HEK293 (cell line): ENCODE measurements at regions not wholly inside any gene's neighbourhood (a gene's known extent, or its start where the extent isn't known, plus 50 kb on each side); places are given as distances from the start of the nearest gene placed in this dataset.

Source experiments
- CTCF ChIA-PET: fragments of 350-600 bp; formaldehyde crosslinking; extraction: SDS; loops from one replicate; lab custom pipeline; 2021; ENCODE audit warnings: antibody characterized with exemption; lab: Yijun Ruan, JAX
- POLR2A ChIA-PET: fragments of 300-600 bp; formaldehyde crosslinking; extraction: SDS; loops from one replicate; lab custom pipeline; 2020; ENCODE audit warnings: antibody characterized with exemption, inconsistent platforms; lab: Yijun Ruan, JAX
- H3K27ac ChIP-seq: fragments of 200-500 bp; sonication (Bioruptor generic); 2 replicates; pipeline ENCODE4 v1.5.1; 2014; ENCODE audit warnings: low read depth, low read length, control low read depth, inconsistent platforms; ENCODE audit errors: extremely low read depth
- H3K36me3 ChIP-seq, 2 experiments: fragments of 200-500 bp in 1 of 2; sonication (Bioruptor generic) in 1 of 2; 1 replicate in 1 of 2; 2 replicates in 1 of 2; pipeline ENCODE4 v1.5.1; 2014 to 2017; ENCODE audit warnings: inconsistent platforms in 2 of 2, low read length in 2 of 2; ENCODE audit not compliant: control insufficient read depth in 2 of 2, insufficient read depth in 1 of 2
- H3K4me1 ChIP-seq: fragments of 200-500 bp; sonication (Bioruptor generic); 2 replicates; pipeline ENCODE4 v1.5.1; 2014; ENCODE audit warnings: mild to moderate bottlenecking, low read length, inconsistent platforms; ENCODE audit not compliant: control insufficient read depth, insufficient read depth
- H3K4me3 ChIP-seq: 2 replicates; pipeline ENCODE4 v1.5.1; 2011; ENCODE audit warnings: low read depth, mild to moderate bottlenecking, control low read depth, low read length, moderate library complexity
- H3K9me3 ChIP-seq: fragments of 200-500 bp; sonication (Bioruptor generic); 2 replicates; pipeline ENCODE4 v1.5.1; 2014; ENCODE audit warnings: low read depth, low read length, inconsistent platforms; ENCODE audit not compliant: control insufficient read depth, insufficient read depth
- GLI2 ChIP-seq: fragments of 450-650 bp; formaldehyde crosslinking; IDR thresholded peaks from 2 replicates; pipeline ENCODE4; 2017; ENCODE audit warnings: missing biosample characterization, missing genetic modification characterization, low read depth, borderline replicate concordance
- GLIS1 ChIP-seq: fragments of 450-650 bp; formaldehyde crosslinking; IDR thresholded peaks from 2 replicates; pipeline ENCODE4 v1.5.1; 2016; ENCODE audit warnings: missing biosample characterization, missing genetic modification characterization
- RBAK ChIP-seq: fragments of 450-650 bp; formaldehyde crosslinking; IDR thresholded peaks from 2 replicates; pipeline ENCODE4 v1.5.1; 2016; ENCODE audit warnings: missing biosample characterization, missing genetic modification characterization
- SCRT2 ChIP-seq: fragments of 450-650 bp; formaldehyde crosslinking; IDR thresholded peaks from 2 replicates; pipeline ENCODE4 v1.5.1; 2016; ENCODE audit warnings: missing biosample characterization, missing genetic modification characterization
- ZNF174 ChIP-seq: fragments of 450-650 bp; formaldehyde crosslinking; IDR thresholded peaks from 2 replicates; pipeline ENCODE4 v1.5.0; 2017; ENCODE audit warnings: missing biosample characterization, mild to moderate bottlenecking, missing genetic modification characterization
- ZNF239 ChIP-seq: fragments of 450-650 bp; formaldehyde crosslinking; IDR thresholded peaks from 2 replicates; pipeline ENCODE4 v1.5.1; 2016; ENCODE audit warnings: missing biosample characterization, missing genetic modification characterization
- ZNF404 ChIP-seq: fragments of 450-650 bp; formaldehyde crosslinking; IDR thresholded peaks from 2 replicates; pipeline ENCODE4 v1.5.1; 2017; ENCODE audit warnings: missing biosample characterization, missing genetic modification characterization
- ZNF585B ChIP-seq: fragments of 450-650 bp; formaldehyde crosslinking; IDR thresholded peaks from 2 replicates; pipeline ENCODE4 v1.5.1; 2016; ENCODE audit warnings: missing biosample characterization, missing genetic modification characterization
- ZSCAN16 ChIP-seq: fragments of 450-650 bp; formaldehyde crosslinking; IDR thresholded peaks from 2 replicates; pipeline ENCODE4 v1.5.1; 2016; ENCODE audit warnings: missing biosample characterization, missing genetic modification characterization
- TF ChIP-seq, protein P1 (sequence below): fragments of 450-650 bp; formaldehyde crosslinking; IDR thresholded peaks from 2 replicates; pipeline ENCODE4 v1.5.1; 2016; ENCODE audit warnings: missing biosample characterization, missing genetic modification characterization, borderline replicate concordance
- TF ChIP-seq, protein P2 (sequence below): fragments of 450-650 bp; IDR thresholded peaks from 2 replicates; pipeline ENCODE4 v1.5.1; 2018; ENCODE audit warnings: missing biosample characterization, missing genetic modification characterization
- TF ChIP-seq, protein P3 (sequence below): fragments of 450-650 bp; formaldehyde crosslinking; IDR thresholded peaks from 2 replicates; pipeline ENCODE4 v1.5.1; 2016; ENCODE audit warnings: missing biosample characterization, missing genetic modification characterization
- TF ChIP-seq, protein P4 (sequence below): fragments of 450-650 bp; formaldehyde crosslinking; IDR thresholded peaks from 2 replicates; pipeline ENCODE4 v1.5.1; 2016; ENCODE audit warnings: missing biosample characterization, missing genetic modification characterization

DNA sequence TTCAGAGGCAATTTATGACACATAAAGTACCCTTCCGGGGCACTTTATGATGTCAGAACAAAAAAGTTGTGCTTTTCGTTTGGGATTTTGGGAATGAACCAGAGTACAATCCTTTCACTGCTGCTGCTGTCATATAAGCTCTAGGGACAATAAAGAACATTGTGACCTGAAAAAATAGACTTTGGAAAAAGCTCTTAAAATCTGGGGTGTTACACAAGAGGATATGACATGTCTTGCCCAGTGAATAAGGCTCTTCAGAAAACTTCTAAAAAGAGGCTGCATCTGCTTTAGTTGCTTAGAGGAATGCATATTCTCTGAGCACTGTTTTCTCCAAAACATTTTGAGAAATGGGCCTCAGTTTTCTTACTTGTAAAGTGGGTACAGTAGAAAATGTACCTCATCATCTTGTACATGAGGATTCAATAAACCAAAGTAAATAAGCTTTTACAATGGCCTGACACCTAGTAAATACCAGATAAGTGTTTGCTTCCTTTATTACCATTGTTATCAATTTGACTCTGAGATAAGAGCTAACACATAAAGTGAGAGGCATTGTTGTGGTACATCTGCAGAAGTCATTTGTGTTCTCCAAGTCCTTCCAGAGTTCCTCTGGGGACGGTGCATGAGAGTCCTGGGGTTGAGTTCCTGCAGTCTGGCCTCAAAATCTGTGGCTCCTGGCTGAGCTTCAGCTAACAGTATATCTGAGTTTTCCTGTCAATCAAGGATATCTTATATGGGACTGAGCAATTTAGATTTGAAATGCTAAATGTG lies 67.4 kb upstream of the EDNRB start (continued):
- TF ChIP-seq, protein P1, sequence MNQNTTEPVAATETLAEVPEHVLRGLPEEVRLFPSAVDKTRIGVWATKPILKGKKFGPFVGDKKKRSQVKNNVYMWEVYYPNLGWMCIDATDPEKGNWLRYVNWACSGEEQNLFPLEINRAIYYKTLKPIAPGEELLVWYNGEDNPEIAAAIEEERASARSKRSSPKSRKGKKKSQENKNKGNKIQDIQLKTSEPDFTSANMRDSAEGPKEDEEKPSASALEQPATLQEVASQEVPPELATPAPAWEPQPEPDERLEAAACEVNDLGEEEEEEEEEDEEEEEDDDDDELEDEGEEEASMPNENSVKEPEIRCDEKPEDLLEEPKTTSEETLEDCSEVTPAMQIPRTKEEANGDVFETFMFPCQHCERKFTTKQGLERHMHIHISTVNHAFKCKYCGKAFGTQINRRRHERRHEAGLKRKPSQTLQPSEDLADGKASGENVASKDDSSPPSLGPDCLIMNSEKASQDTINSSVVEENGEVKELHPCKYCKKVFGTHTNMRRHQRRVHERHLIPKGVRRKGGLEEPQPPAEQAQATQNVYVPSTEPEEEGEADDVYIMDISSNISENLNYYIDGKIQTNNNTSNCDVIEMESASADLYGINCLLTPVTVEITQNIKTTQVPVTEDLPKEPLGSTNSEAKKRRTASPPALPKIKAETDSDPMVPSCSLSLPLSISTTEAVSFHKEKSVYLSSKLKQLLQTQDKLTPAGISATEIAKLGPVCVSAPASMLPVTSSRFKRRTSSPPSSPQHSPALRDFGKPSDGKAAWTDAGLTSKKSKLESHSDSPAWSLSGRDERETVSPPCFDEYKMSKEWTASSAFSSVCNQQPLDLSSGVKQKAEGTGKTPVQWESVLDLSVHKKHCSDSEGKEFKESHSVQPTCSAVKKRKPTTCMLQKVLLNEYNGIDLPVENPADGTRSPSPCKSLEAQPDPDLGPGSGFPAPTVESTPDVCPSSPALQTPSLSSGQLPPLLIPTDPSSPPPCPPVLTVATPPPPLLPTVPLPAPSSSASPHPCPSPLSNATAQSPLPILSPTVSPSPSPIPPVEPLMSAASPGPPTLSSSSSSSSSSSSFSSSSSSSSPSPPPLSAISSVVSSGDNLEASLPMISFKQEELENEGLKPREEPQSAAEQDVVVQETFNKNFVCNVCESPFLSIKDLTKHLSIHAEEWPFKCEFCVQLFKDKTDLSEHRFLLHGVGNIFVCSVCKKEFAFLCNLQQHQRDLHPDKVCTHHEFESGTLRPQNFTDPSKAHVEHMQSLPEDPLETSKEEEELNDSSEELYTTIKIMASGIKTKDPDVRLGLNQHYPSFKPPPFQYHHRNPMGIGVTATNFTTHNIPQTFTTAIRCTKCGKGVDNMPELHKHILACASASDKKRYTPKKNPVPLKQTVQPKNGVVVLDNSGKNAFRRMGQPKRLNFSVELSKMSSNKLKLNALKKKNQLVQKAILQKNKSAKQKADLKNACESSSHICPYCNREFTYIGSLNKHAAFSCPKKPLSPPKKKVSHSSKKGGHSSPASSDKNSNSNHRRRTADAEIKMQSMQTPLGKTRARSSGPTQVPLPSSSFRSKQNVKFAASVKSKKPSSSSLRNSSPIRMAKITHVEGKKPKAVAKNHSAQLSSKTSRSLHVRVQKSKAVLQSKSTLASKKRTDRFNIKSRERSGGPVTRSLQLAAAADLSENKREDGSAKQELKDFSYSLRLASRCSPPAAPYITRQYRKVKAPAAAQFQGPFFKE: no peak
- TF ChIP-seq ZNF585B (tag by site-specific recombination): no peak

DNA sequence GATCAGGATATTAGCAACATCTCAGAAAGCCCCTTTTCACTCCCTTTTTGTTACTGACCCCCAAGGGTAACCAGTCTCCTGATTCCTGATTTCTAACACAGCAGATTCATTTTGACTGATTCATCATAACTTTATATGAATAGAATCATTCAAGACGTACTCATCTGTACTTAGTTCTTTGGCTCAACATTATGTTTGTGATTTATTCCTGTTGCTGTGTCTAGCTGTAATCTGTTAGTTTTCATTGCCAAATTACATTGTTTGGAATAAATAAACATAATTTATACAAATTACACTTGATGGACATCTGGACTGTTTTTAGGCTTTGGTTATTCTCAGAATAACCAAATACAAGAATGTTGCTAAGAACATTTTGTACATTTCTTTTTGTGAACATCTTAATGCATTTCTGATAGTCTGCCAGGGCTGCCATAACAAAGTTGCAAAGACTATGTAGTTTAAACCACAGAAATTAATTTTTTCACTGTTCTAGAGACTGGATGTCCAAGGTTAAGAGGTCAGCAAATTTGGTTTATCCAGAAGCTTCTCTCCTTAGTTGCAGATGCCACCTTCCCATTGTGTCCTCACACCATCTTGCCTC lies 62.8 kb upstream of the EDNRB start:
- Histone ChIP-seq H3K36me3 (no peaks in the 10 kb centered on the region), H3K27ac (no peak overlapping the region), H3K9me3 (no peaks in the 10 kb centered on the region), H3K4me1 (no peaks in the 10 kb centered on the region), H3K4me3 (no peak overlapping the region)
- CTCF ChIA-PET: no interaction called here
- POLR2A ChIA-PET: no interaction called here
- TF ChIP-seq RBAK (tag by site-specific recombination): no peak
- no peak for TF ChIP-seq GLIS1 (tag by site-specific recombination)
- TF ChIP-seq, protein P2, sequence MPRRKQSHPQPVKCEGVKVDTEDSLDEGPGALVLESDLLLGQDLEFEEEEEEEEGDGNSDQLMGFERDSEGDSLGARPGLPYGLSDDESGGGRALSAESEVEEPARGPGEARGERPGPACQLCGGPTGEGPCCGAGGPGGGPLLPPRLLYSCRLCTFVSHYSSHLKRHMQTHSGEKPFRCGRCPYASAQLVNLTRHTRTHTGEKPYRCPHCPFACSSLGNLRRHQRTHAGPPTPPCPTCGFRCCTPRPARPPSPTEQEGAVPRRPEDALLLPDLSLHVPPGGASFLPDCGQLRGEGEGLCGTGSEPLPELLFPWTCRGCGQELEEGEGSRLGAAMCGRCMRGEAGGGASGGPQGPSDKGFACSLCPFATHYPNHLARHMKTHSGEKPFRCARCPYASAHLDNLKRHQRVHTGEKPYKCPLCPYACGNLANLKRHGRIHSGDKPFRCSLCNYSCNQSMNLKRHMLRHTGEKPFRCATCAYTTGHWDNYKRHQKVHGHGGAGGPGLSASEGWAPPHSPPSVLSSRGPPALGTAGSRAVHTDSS: no peak
- TF ChIP-seq ZNF239 (tag by site-specific recombination): no peak
- no peak for TF ChIP-seq ZNF174 (tag by site-specific recombination)
- TF ChIP-seq, protein P3, sequence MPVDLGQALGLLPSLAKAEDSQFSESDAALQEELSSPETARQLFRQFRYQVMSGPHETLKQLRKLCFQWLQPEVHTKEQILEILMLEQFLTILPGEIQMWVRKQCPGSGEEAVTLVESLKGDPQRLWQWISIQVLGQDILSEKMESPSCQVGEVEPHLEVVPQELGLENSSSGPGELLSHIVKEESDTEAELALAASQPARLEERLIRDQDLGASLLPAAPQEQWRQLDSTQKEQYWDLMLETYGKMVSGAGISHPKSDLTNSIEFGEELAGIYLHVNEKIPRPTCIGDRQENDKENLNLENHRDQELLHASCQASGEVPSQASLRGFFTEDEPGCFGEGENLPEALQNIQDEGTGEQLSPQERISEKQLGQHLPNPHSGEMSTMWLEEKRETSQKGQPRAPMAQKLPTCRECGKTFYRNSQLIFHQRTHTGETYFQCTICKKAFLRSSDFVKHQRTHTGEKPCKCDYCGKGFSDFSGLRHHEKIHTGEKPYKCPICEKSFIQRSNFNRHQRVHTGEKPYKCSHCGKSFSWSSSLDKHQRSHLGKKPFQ (tag by site-specific recombination): no peak
- TF ChIP-seq GLI2: no peak
- no peak for TF ChIP-seq ZSCAN16 (tag by site-specific recombination)
- TF ChIP-seq SCRT2: no peak
- no peak for TF ChIP-seq ZNF404 (tag by site-specific recombination)
- TF ChIP-seq, protein P1: no peak
- TF ChIP-seq, protein P4, sequence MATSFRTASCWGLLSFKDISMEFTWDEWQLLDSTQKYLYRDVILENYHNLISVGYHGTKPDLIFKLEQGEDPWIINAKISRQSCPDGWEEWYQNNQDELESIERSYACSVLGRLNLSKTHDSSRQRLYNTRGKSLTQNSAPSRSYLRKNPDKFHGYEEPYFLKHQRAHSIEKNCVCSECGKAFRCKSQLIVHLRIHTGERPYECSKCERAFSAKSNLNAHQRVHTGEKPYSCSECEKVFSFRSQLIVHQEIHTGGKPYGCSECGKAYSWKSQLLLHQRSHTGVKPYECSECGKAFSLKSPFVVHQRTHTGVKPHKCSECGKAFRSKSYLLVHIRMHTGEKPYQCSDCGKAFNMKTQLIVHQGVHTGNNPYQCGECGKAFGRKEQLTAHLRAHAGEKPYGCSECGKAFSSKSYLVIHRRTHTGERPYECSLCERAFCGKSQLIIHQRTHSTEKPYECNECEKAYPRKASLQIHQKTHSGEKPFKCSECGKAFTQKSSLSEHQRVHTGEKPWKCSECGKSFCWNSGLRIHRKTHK (tag by site-specific recombination): no peak
